SKM-1 treated with dmso at 0.1 percent for 144 hours (cell line): ENCODE measurements at regions not wholly inside any gene's neighbourhood (a gene's known extent, or its start where the extent isn't known, plus 50 kb on each side); places are given as distances from the start of the nearest gene placed in this dataset.

Source experiments
- DNase-seq: peaks from one replicate; lab custom pipeline; 2025; ENCODE audit not compliant: unreplicated experiment; lab: John Stamatoyannopoulos, UW

GRCh38 chr2:121860033-121860757 is 104.7 kb downstream of the TSN start:
- no peak for DNase-seq

GRCh38 chr2:121860758-121861227 is 105.3 kb downstream of the TSN start:
- no peak for DNase-seq

- DNase-seq = no peak
These were observed 106.8 kb downstream of the TSN start for GRCh38 chr2:121862286-121862685.

GRCh38 chr2:121865914-121866313 is 110.5 kb downstream of the TSN start:
- DNase-seq = no peak

- DNase-seq = no peak
These were observed 111.3 kb downstream of the TSN start for GRCh38 chr2:121866789-121867188.

- DNase-seq = no peak
These were observed 113.2 kb downstream of the TSN start for GRCh38 chr2:121868652-121869051.

- DNase-seq = no peak
These were observed 113.9 kb downstream of the TSN start for GRCh38 chr2:121869363-121869762.

- DNase-seq = no peak
These were observed 114.4 kb downstream of the TSN start for GRCh38 chr2:121869873-121870272.

- DNase-seq = no peak
These were observed 117.2 kb downstream of the TSN start for GRCh38 chr2:121872651-121873050.

GRCh38 chr2:121873864-121874263 is 118.4 kb downstream of the TSN start:
- DNase-seq = no peak

GRCh38 chr2:121875585-121876185 is 120.2 kb downstream of the TSN start:
- no peak for DNase-seq

- no peak for DNase-seq
These were observed 121.9 kb downstream of the TSN start for GRCh38 chr2:121877366-121877765.

GRCh38 chr2:121880283-121880682 is 124.8 kb downstream of the TSN start:
- no peak for DNase-seq

- no peak for DNase-seq
These were observed 125.6 kb downstream of the TSN start for GRCh38 chr2:121881038-121881437.

GRCh38 chr2:121881950-121882349 is 126.5 kb downstream of the TSN start:
- DNase-seq = no peak

- no peak for DNase-seq
These were observed 128.6 kb downstream of the TSN start for GRCh38 chr2:121884078-121884477.

GRCh38 chr2:121884511-121884921 is 129.1 kb downstream of the TSN start:
- no peak for DNase-seq

GRCh38 chr2:121886059-121886458 is 130.6 kb downstream of the TSN start:
- no peak for DNase-seq

- no peak for DNase-seq
These were observed 132.2 kb downstream of the TSN start for GRCh38 chr2:121887513-121888188.

GRCh38 chr2:121888189-121888557 is 132.7 kb downstream of the TSN start:
- peak; percentile 27 for DNase-seq

- DNase-seq = no peak
These were observed 134.6 kb downstream of the TSN start for GRCh38 chr2:121890041-121890440.
